Lower lobe of right lung (tissue), 2 donors: ENCODE measurements at regions not wholly inside any gene's neighbourhood (a gene's known extent, or its start where the extent isn't known, plus 50 kb on each side); places are given as distances from the start of the nearest gene placed in this dataset.

Experiments used
- ATAC-seq, 2 donors: fragments of 200-7000 bp; cut with Tn5 transposase; one replicate each; pipeline ENCODE4 v1.9.1; 2020 to 2022; ENCODE audit warnings: mild to moderate bottlenecking in 2 of 2, moderate library complexity in 2 of 2
- DNase-seq: peaks from one replicate; pipeline ENCODE4 v3.0.0-alpha.2; 2020
- H3K27ac ChIP-seq: fragments of 200-600 bp; one replicate; pipeline ENCODE4 v1.8.0; 2022
- H3K27me3 ChIP-seq: fragments of 200-600 bp; one replicate; pipeline ENCODE4 v1.8.0; 2022; ENCODE audit warnings: low read depth
- H3K36me3 ChIP-seq: fragments of 200-600 bp; one replicate; pipeline ENCODE4 v1.8.0; 2022; ENCODE audit warnings: mild to moderate bottlenecking
- H3K4me1 ChIP-seq: fragments of 200-600 bp; one replicate; pipeline ENCODE4 v1.8.0; 2022
- H3K4me3 ChIP-seq: fragments of 200-600 bp; one replicate; pipeline ENCODE4 v1.8.0; 2022; ENCODE audit warnings: mild to moderate bottlenecking
- H3K9me3 ChIP-seq: fragments of 200-600 bp; one replicate; pipeline ENCODE4 v1.8.0; 2022
- CTCF ChIP-seq: fragments of 200-600 bp; IDR thresholded peaks from one replicate; pipeline ENCODE4 v1.8.0; 2022; ENCODE audit warnings: antibody characterized with exemption, mild to moderate bottlenecking
- intact Hi-C: fragments of 100-400 bp; cut with DNase I; formaldehyde crosslinking; loops from one replicate; pipeline ENCODE4 v1.11.0; 2022
- donor health status: DM: no; HTN: yes; CAD: no; lungs with severe emphysema.

- Histone ChIP-seq H3K27me3 (no peaks in the 10 kb centered on the region), H3K4me3 (no peak overlapping the region), H3K9me3 (no peaks in the 10 kb centered on the region), H3K27ac (no peak overlapping the region), H3K36me3 (no peaks in the 10 kb centered on the region), H3K4me1 (no peaks in the 10 kb centered on the region)
- ATAC-seq: no peak
- no peak for DNase-seq
- intact Hi-C loops: no loop called here
- no peak for TF ChIP-seq CTCF
Measured at GRCh38 chr4:181756451-181757095, 486.6 kb upstream of the TENM3 start.

GRCh38 chr4:181757098-181757497, 486.1 kb upstream of the TENM3 start:
- no peak for TF ChIP-seq CTCF
- no peak for ATAC-seq
- intact Hi-C loops: no loop called here

GRCh38 chr4:181757910-181758660, 485.1 kb upstream of the TENM3 start:
- no peak for TF ChIP-seq CTCF
- DNase-seq: no peak
- no peak overlapping the region for H3K4me3 ChIP-seq
- intact Hi-C loops: no loop called here
- H3K27ac ChIP-seq: no peak overlapping the region
- no peak for ATAC-seq
- no peaks in the 10 kb centered on the region for H3K27me3 ChIP-seq
- no peaks in the 10 kb centered on the region for H3K9me3 ChIP-seq
- no peaks in the 10 kb centered on the region for H3K4me1 ChIP-seq
- H3K36me3 ChIP-seq: no peaks in the 10 kb centered on the region

More at GRCh38 chr4:181757098-181757497, 486.1 kb upstream of the TENM3 start:
- no peaks in the 10 kb centered on the region for H3K27me3 ChIP-seq
- H3K4me3 ChIP-seq: no peak overlapping the region
- no peaks in the 10 kb centered on the region for H3K4me1 ChIP-seq
- H3K27ac ChIP-seq: no peak overlapping the region
- no peaks in the 10 kb centered on the region for H3K36me3 ChIP-seq
- DNase-seq: no peak
- H3K9me3 ChIP-seq: no peaks in the 10 kb centered on the region

- H3K27me3 ChIP-seq: no peaks in the 10 kb centered on the region
- H3K4me1 ChIP-seq: no peaks in the 10 kb centered on the region
- no peak overlapping the region for H3K27ac ChIP-seq
- H3K9me3 ChIP-seq: no peaks in the 10 kb centered on the region
- TF ChIP-seq CTCF: no peak
- ATAC-seq: no peak
- intact Hi-C loops: no loop called here
- DNase-seq: no peak
- no peak overlapping the region for H3K4me3 ChIP-seq
- no peaks in the 10 kb centered on the region for H3K36me3 ChIP-seq
Measured at GRCh38 chr4:181760560-181760959, 482.6 kb upstream of the TENM3 start.

- Histone ChIP-seq H3K27me3 (no peaks in the 10 kb centered on the region), H3K27ac (no peak overlapping the region), H3K4me1 (no peaks in the 10 kb centered on the region), H3K4me3 (no peak overlapping the region), H3K36me3 (no peaks in the 10 kb centered on the region), H3K9me3 (no peaks in the 10 kb centered on the region)
- DNase-seq: no peak
- intact Hi-C loops: no loop called here
- TF ChIP-seq CTCF: no peak
- ATAC-seq: no peak
Measured at GRCh38 chr4:181761156-181761555, 482.0 kb upstream of the TENM3 start.
